ENCODE measurements at regions not wholly inside any gene's neighbourhood (a gene's known extent, or its start where the extent isn't known, plus 50 kb on each side); places are given as distances from the start of the nearest gene placed in this dataset.

- no peak overlapping the region for H3K4me2 ChIP-seq (ENCODE audit: extremely low read depth, insufficient read depth, low read length)
- H2AFZ ChIP-seq (ENCODE audit: low read length): no peak overlapping the region
- no peak for TF ChIP-seq EZH2 (IDR thresholded peaks at IDR 0.05; ENCODE audit: low read length, missing control alignments)
- TF ChIP-seq CTCF (conservative IDR thresholded peaks at IDR 0.05 in 1 of 2, IDR thresholded peaks at IDR 0.05 in 1 of 2; ENCODE audit: low read depth in 1 of 2, low read length in 2 of 2): no peak
- H3K27ac ChIP-seq (ENCODE audit: insufficient read depth, low read length): no peak overlapping the region
- no peak overlapping the region for H3K9ac ChIP-seq (ENCODE audit: insufficient read depth, low read length)
- peak in 1 of 2 donors; percentile 86 for DNase-seq (ENCODE audit: low read depth in 2 of 2)
- H4K20me1 ChIP-seq (ENCODE audit: control insufficient read depth, extremely low read depth, insufficient read depth, low read length): no peaks in the 10 kb centered on the region
- H3K4me1 ChIP-seq (ENCODE audit: control insufficient read depth, extremely low read depth, insufficient read depth, low read length): no peaks in the 10 kb centered on the region
- no peaks in the 10 kb centered on the region for H3K36me3 ChIP-seq (ENCODE audit: control insufficient read depth, insufficient read depth, low read length)
- H3K79me2 ChIP-seq (ENCODE audit: control insufficient read depth, insufficient read depth, low read length): no peaks in the 10 kb centered on the region
- no peaks in the 10 kb centered on the region for H3K9me3 ChIP-seq (ENCODE audit: control insufficient read depth, insufficient read depth, low read depth, low read length)
- H3K27me3 ChIP-seq (ENCODE audit: control insufficient read depth, insufficient read depth, low read length): no peaks in the 10 kb centered on the region
- H3K4me3 ChIP-seq (replicated peaks in 1 of 4; ENCODE audit: control extremely low read depth in 1 of 4, insufficient read depth in 1 of 4, low read depth in 3 of 4, low read length in 4 of 4): no peak overlapping the region
Observed at GRCh38 chr10:3363311-3364045, 190.9 kb upstream of the PITRM1 start.

GRCh38 chr10:3362394-3362793 lies 189.8 kb upstream of the PITRM1 start:
- Histone ChIP-seq H2AFZ (ENCODE audit: low read length) (no peak overlapping the region), H3K9me3 (ENCODE audit: control insufficient read depth, insufficient read depth, low read depth, low read length) (no peaks in the 10 kb centered on the region), H3K9ac (ENCODE audit: insufficient read depth, low read length) (no peak overlapping the region), H3K36me3 (ENCODE audit: control insufficient read depth, insufficient read depth, low read length) (no peaks in the 10 kb centered on the region), H3K27ac (ENCODE audit: insufficient read depth, low read length) (no peak overlapping the region), H3K79me2 (ENCODE audit: control insufficient read depth, insufficient read depth, low read length) (no peaks in the 10 kb centered on the region), H3K27me3 (ENCODE audit: control insufficient read depth, insufficient read depth, low read length) (no peaks in the 10 kb centered on the region), H3K4me2 (ENCODE audit: extremely low read depth, insufficient read depth, low read length) (no peak overlapping the region), H3K4me1 (ENCODE audit: control insufficient read depth, extremely low read depth, insufficient read depth, low read length) (no peaks in the 10 kb centered on the region), H3K4me3 (replicated peaks in 1 of 4; ENCODE audit: control extremely low read depth in 1 of 4, insufficient read depth in 1 of 4, low read depth in 3 of 4, low read length in 4 of 4) (no peak overlapping the region), H4K20me1 (ENCODE audit: control insufficient read depth, extremely low read depth, insufficient read depth, low read length) (no peaks in the 10 kb centered on the region)
- no peak for DNase-seq (ENCODE audit: low read depth in 2 of 2)
- TF ChIP-seq EZH2 (IDR thresholded peaks at IDR 0.05; ENCODE audit: low read length, missing control alignments): no peak
- no peak for TF ChIP-seq CTCF (conservative IDR thresholded peaks at IDR 0.05 in 1 of 2, IDR thresholded peaks at IDR 0.05 in 1 of 2; ENCODE audit: low read depth in 1 of 2, low read length in 2 of 2)

- H3K36me3 ChIP-seq (ENCODE audit: control insufficient read depth, insufficient read depth, low read length): no peaks in the 10 kb centered on the region
- TF ChIP-seq EZH2 (IDR thresholded peaks at IDR 0.05; ENCODE audit: low read length, missing control alignments) (no peak), CTCF (conservative IDR thresholded peaks at IDR 0.05 in 1 of 2, IDR thresholded peaks at IDR 0.05 in 1 of 2; ENCODE audit: low read depth in 1 of 2, low read length in 2 of 2) (no peak)
- H4K20me1 ChIP-seq (ENCODE audit: control insufficient read depth, extremely low read depth, insufficient read depth, low read length): no peaks in the 10 kb centered on the region
- no peak overlapping the region for H3K9ac ChIP-seq (ENCODE audit: insufficient read depth, low read length)
- no peaks in the 10 kb centered on the region for H3K27me3 ChIP-seq (ENCODE audit: control insufficient read depth, insufficient read depth, low read length)
- no peaks in the 10 kb centered on the region for H3K4me1 ChIP-seq (ENCODE audit: control insufficient read depth, extremely low read depth, insufficient read depth, low read length)
- no peak overlapping the region for H3K27ac ChIP-seq (ENCODE audit: insufficient read depth, low read length)
- H3K79me2 ChIP-seq (ENCODE audit: control insufficient read depth, insufficient read depth, low read length): no peaks in the 10 kb centered on the region
- no peak overlapping the region for H3K4me2 ChIP-seq (ENCODE audit: extremely low read depth, insufficient read depth, low read length)
- no peak for DNase-seq (ENCODE audit: low read depth in 2 of 2)
- H2AFZ ChIP-seq (ENCODE audit: low read length): no peak overlapping the region
- no peaks in the 10 kb centered on the region for H3K9me3 ChIP-seq (ENCODE audit: control insufficient read depth, insufficient read depth, low read depth, low read length)
- H3K4me3 ChIP-seq (replicated peaks in 1 of 4; ENCODE audit: control extremely low read depth in 1 of 4, insufficient read depth in 1 of 4, low read depth in 3 of 4, low read length in 4 of 4): no peak overlapping the region
Observed at GRCh38 chr10:3361640-3362039, 189.1 kb upstream of the PITRM1 start.
